ENCODE measurements at regions not wholly inside any gene's neighbourhood (a gene's known extent, or its start where the extent isn't known, plus 50 kb on each side); places are given as distances from the start of the nearest gene placed in this dataset.
"Not testable (repeated sequence)": the region's sequence is repeated elsewhere in the genome, so short reads cannot be mapped to it uniquely, and the experiment has no call there.

GRCh38 chr21:6428498-6429092 lies 4092.8 kb upstream of the TPTE start:
- in situ Hi-C loops (cut with HindIII; ENCODE audit: low sequenced_read_pairs), result not testable (repeated sequence)

GRCh38 chr21:6429924-6430323 lies 4091.5 kb upstream of the TPTE start:
- in situ Hi-C loops (cut with HindIII; ENCODE audit: low sequenced_read_pairs); DNase-seq (ENCODE audit: low read depth, low spot score); H3K4me3 ChIP-seq (ENCODE audit: low read depth, low read length): not testable (repeated sequence)

More at GRCh38 chr21:6428498-6429092, 4092.8 kb upstream of the TPTE start:
- not testable (repeated sequence) for DNase-seq (ENCODE audit: low read depth, low spot score); H3K4me3 ChIP-seq (ENCODE audit: low read depth, low read length)

- DNase-seq (ENCODE audit: low read depth, low spot score); H3K4me3 ChIP-seq (ENCODE audit: low read depth, low read length); in situ Hi-C loops (cut with HindIII; ENCODE audit: low sequenced_read_pairs): not testable (repeated sequence)
Measured at GRCh38 chr21:6433149-6433548, 4088.2 kb upstream of the TPTE start.

- in situ Hi-C loops (cut with HindIII; ENCODE audit: low sequenced_read_pairs); H3K4me3 ChIP-seq (ENCODE audit: low read depth, low read length); DNase-seq (ENCODE audit: low read depth, low spot score): not testable (repeated sequence)
Measured at GRCh38 chr21:6436205-6436604, 4085.2 kb upstream of the TPTE start.

GRCh38 chr21:6436971-6437833 lies 4084.2 kb upstream of the TPTE start:
- H3K4me3 ChIP-seq (ENCODE audit: low read depth, low read length); in situ Hi-C loops (cut with HindIII; ENCODE audit: low sequenced_read_pairs); DNase-seq (ENCODE audit: low read depth, low spot score): not testable (repeated sequence)

- H3K4me3 ChIP-seq (ENCODE audit: low read depth, low read length); in situ Hi-C loops (cut with HindIII; ENCODE audit: low sequenced_read_pairs); DNase-seq (ENCODE audit: low read depth, low spot score): not testable (repeated sequence)
Measured at GRCh38 chr21:6437834-6438187, 4083.6 kb upstream of the TPTE start.

GRCh38 chr21:6439058-6439457 lies 4082.3 kb upstream of the TPTE start:
- in situ Hi-C loops (cut with HindIII; ENCODE audit: low sequenced_read_pairs); H3K4me3 ChIP-seq (ENCODE audit: low read depth, low read length); DNase-seq (ENCODE audit: low read depth, low spot score): not testable (repeated sequence)

- in situ Hi-C loops (cut with HindIII; ENCODE audit: low sequenced_read_pairs); H3K4me3 ChIP-seq (ENCODE audit: low read depth, low read length); DNase-seq (ENCODE audit: low read depth, low spot score): not testable (repeated sequence)
Measured at GRCh38 chr21:6454648-6455340, 4066.6 kb upstream of the TPTE start.

- H3K4me3 ChIP-seq (ENCODE audit: low read depth, low read length); in situ Hi-C loops (cut with HindIII; ENCODE audit: low sequenced_read_pairs); DNase-seq (ENCODE audit: low read depth, low spot score): not testable (repeated sequence)
Measured at GRCh38 chr21:6456011-6456661, 4065.2 kb upstream of the TPTE start.

- DNase-seq (ENCODE audit: low read depth, low spot score); H3K4me3 ChIP-seq (ENCODE audit: low read depth, low read length); in situ Hi-C loops (cut with HindIII; ENCODE audit: low sequenced_read_pairs): not testable (repeated sequence)
Measured at GRCh38 chr21:6459761-6460160, 4061.6 kb upstream of the TPTE start.

GRCh38 chr21:6461358-6461757 lies 4060.0 kb upstream of the TPTE start:
- H3K4me3 ChIP-seq (ENCODE audit: low read depth, low read length); in situ Hi-C loops (cut with HindIII; ENCODE audit: low sequenced_read_pairs); DNase-seq (ENCODE audit: low read depth, low spot score): not testable (repeated sequence)

GRCh38 chr21:6464419-6464818 lies 4057.0 kb upstream of the TPTE start:
- in situ Hi-C loops (cut with HindIII; ENCODE audit: low sequenced_read_pairs); DNase-seq (ENCODE audit: low read depth, low spot score); H3K4me3 ChIP-seq (ENCODE audit: low read depth, low read length): not testable (repeated sequence)

- DNase-seq (ENCODE audit: low read depth, low spot score); H3K4me3 ChIP-seq (ENCODE audit: low read depth, low read length); in situ Hi-C loops (cut with HindIII; ENCODE audit: low sequenced_read_pairs): not testable (repeated sequence)
Measured at GRCh38 chr21:6466081-6466698, 4055.2 kb upstream of the TPTE start.

GRCh38 chr21:6466707-6467106 lies 4054.7 kb upstream of the TPTE start:
- DNase-seq (ENCODE audit: low read depth, low spot score); in situ Hi-C loops (cut with HindIII; ENCODE audit: low sequenced_read_pairs); H3K4me3 ChIP-seq (ENCODE audit: low read depth, low read length): not testable (repeated sequence)

GRCh38 chr21:6467189-6467774 lies 4054.1 kb upstream of the TPTE start:
- H3K4me3 ChIP-seq (ENCODE audit: low read depth, low read length); DNase-seq (ENCODE audit: low read depth, low spot score); in situ Hi-C loops (cut with HindIII; ENCODE audit: low sequenced_read_pairs): not testable (repeated sequence)

GRCh38 chr21:6467907-6468306 lies 4053.5 kb upstream of the TPTE start:
- H3K4me3 ChIP-seq (ENCODE audit: low read depth, low read length); in situ Hi-C loops (cut with HindIII; ENCODE audit: low sequenced_read_pairs); DNase-seq (ENCODE audit: low read depth, low spot score): not testable (repeated sequence)

Measured in astrocyte of the spinal cord (primary cell).